GM19395 (cell line): ENCODE measurements at regions not wholly inside any gene's neighbourhood (a gene's known extent, or its start where the extent isn't known, plus 50 kb on each side); places are given as distances from the start of the nearest gene placed in this dataset.
A peak's percentile ranks its signal among the peaks of the same experiment; 100 is the strongest.

Source experiments
- ATAC-seq: cut with Tn5 transposase; IDR thresholded peaks from one replicate; pipeline ENCODE4 v1.9.1; 2021; ENCODE audit warnings: mild to moderate bottlenecking, moderate library complexity; ENCODE audit not compliant: unreplicated experiment

DNA sequence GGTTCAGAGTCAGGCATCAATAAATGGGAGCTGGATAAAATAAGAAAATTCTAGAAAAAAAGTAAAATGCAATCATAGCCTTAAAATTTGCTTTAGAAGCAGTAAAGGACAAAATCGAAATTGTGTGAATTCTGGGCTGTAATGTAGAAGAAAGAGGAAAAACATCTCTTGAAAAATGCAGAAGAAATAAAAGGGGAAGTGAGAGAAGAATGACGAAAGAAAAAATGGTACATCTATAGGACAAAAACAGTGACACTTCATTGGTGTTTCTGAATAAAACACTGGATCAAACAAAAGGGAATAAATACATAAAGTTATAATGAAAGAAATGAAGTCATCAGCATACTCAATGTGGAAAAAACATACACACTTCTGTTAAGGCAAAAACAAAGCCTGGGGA, 642.3 kb downstream of the ACTL7B start:
- ATAC-seq, result no peak

DNA sequence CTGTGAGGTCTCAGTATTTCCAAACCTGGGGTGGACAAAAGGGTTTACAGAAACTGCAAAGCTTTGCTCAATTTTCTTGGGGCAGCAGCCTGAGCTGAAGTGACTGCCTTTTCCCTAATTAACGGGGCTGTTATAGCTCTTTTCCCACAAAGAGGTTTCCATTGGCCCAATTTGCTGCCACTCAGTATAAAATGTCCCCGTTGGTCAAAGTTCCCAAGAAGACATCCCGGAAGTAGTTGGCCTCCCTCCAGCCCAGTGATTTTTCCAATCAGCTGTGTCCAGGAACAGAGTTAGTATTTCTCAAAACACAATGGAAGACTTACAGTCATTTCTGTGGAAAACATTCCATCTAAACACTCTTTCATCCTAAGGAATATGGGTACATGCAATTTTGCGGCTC, 643.6 kb downstream of the ACTL7B start:
- no peak for ATAC-seq

GRCh38 chr9:108211411-108211955, 644.3 kb downstream of the ACTL7B start:
- ATAC-seq, result no peak

GRCh38 chr9:108209132-108209685, 646.6 kb downstream of the ACTL7B start:
- ATAC-seq, result no peak

GRCh38 chr9:108207561-108208165, 648.1 kb downstream of the ACTL7B start:
- ATAC-seq, result no peak

DNA sequence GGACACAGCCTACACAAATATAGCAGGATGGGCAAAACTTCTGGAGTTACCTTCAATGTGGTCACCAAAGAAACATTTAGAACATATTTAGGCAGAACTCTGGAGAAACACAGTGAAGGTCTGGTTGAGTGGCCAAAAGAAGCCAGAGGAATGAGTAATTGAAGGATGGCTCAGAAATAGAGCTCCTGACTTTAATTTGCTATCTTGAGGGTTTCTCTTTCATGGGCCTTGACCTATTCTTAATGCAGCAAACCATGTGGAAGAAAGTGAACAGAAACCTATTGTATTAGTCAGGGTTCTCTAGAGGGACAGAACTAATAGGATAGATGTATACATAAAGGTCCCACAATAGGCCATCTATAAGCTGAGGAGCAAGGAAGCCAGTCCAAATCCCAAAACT, 650.5 kb downstream of the ACTL7B start:
- no peak for ATAC-seq

DNA sequence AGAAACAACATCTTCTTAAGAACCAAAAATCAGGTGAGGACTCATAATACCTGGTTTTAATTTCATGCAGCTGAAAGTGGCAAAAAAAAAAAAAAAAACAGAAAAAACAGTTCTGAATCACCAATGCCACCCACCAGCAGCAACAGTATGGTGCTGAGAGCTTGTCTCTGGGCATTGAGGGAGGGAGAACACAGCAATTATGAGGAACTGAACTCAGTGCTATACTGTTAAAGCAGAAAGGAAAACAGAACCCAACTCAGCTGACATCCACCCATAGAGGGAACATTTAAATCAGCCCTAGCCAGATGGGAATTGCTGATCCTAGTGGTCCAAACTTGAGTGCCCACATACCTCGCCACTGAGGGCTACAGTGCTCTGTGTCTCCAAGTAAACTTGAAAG, 657.9 kb downstream of the ACTL7B start:
- ATAC-seq, result no peak

- ATAC-seq, result no peak
Measured at GRCh38 chr9:108197008-108197365, 658.8 kb downstream of the ACTL7B start.

GRCh38 chr9:108196332-108197007, 659.3 kb downstream of the ACTL7B start:
- ATAC-seq, result no peak

DNA sequence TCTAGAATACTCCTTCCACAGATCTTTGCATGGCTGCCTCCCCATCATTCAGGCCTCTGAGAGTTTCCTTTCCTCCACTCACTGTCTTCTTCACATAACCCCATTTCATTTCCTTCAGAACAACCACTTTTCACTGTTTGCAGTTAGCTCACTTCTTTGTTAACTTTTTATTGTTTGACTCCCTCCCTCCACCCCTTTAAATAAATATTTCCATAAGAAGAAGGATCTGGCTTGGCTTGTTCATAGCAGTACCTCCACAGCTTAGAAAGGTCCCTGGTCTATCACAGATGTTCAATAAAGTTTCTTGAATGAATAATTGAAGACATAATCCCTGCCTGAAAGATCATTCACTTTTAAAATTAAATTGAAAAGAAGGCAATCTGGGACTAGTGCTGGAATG, 661.6 kb downstream of the ACTL7B start:
- no peak for ATAC-seq

DNA sequence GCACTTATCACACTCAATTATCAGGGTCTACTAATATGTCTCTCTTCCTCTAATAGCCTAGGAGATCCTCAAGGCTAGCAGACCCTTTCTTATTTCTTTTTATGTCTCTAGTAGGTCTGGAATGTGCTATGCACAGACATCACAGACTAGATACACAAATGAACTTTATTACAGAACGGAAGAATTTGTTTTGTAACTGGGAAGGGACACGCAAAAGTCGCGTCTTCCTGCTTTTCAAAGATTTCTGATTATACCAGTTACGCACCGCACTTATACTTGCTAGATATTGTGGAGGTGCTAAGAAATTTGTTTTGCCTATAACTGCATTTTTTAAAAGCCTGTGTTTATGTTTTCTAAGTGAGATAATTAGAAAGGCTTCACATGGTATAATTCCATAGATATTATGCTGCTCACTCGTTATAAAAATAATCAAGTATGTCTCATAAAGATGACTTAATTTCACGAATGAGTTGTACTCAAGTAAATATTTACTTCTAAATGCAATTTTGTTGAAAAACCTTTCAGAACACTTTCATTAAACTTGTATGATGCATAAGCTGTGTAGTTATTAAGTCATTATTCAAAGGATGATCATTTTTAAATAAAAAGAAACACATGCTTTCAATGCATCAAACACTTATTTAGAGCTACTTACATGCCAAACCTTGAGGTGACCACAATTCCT, 662.6 kb downstream of the ACTL7B start:
- no peak for ATAC-seq

DNA sequence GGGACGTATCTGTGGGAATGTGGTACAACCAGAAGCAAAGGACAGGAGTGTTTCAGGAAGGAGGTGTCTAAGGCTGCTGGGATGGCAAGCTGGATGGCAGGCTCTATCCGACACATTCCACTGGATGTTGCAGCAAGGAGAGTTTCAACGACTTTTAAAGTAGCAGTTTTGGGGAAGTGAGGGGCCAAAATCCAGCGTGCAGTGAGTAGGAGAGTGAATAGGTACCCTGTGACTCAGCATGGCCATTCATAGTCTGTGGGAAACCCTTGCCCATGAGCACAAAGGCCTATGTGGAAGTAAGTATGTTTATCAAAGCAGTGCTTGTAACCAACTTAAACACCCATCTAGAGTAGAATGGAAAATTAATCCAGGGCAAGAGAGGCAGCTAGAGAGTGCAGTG, 664.7 kb downstream of the ACTL7B start:
- no peak for ATAC-seq

DNA sequence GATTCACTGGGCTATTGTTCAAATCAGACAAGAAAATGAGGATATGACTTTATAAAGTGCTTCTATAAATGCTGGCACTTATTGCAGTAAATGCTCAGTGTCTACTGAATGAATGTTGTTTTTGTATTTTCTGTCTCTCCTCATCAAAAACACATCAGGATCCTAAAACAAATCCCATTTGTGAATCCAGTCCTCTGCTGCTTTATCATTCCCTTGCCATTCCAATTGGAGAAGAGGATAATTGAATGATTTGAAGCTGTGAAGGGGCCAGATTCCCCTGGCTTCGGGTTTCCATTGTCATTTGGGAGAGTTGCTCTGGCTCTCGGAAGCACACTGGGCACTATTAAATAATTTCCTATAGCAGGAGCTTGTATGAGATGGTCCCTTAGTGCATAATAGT, 666.8 kb downstream of the ACTL7B start:
- ATAC-seq, result no peak

DNA sequence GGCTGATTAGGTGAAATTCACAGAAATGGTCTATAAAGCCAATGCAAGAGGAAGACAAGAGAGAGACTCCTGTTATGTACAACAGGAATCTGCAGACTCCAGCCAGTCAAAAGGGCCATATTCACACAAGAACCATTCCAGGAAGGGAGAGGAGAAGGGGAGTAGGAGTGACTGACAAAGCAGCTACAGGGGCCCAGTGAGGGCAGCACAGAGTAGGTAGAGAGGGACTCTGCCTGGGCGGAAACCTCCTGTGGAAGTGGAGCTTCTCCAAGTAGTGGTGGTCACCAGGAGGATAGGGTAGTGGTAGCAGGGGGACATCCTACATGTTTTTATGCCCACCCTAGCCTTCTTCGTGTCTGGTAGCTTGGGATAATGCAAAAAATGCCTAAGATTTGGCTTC, 667.3 kb downstream of the ACTL7B start:
- no peak for ATAC-seq

- ATAC-seq, result no peak
Measured at GRCh38 chr9:108186642-108187395, 669.0 kb downstream of the ACTL7B start.

GRCh38 chr9:108185613-108186012, 670.2 kb downstream of the ACTL7B start:
- no peak for ATAC-seq

- ATAC-seq, result no peak
Measured at GRCh38 chr9:108184941-108185340, 670.8 kb downstream of the ACTL7B start.

- ATAC-seq, result no peak
Measured at GRCh38 chr9:108184009-108184408, 671.8 kb downstream of the ACTL7B start.

- peak; percentile 92 for ATAC-seq
Measured at GRCh38 chr9:108182950-108183381, 672.8 kb downstream of the ACTL7B start.

DNA sequence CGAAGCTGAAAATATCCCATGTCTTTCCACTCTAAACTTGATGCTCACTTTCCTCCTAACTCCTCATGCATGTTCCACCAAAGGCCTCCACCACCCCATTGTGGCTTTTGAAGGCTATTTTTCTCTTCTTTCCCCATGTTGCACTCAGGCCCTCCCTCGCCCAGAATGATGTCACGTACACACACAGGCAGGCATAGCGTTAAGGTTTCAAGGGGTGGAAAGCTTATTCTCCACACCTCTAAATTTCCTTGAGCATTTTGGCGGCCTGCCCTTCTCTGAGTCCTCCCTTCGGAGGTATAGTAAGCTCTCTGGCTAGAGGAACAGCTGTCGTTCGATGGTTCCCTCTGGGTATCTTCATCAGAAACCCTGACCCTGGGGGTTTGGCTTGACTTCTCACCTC, 673.5 kb downstream of the ACTL7B start:
- ATAC-seq, result no peak

GRCh38 chr9:108181441-108181840, 674.3 kb downstream of the ACTL7B start:
- ATAC-seq, result no peak
